Astrocyte of the hippocampus (primary cell): ENCODE measurements at regions not wholly inside any gene's neighbourhood (a gene's known extent, or its start where the extent isn't known, plus 50 kb on each side); places are given as distances from the start of the nearest gene placed in this dataset.

Experiments
- DNase-seq: peaks from one replicate; pipeline ENCODE4 v3.0.0; 2011; ENCODE audit warnings: low read depth, low spot score

DNA sequence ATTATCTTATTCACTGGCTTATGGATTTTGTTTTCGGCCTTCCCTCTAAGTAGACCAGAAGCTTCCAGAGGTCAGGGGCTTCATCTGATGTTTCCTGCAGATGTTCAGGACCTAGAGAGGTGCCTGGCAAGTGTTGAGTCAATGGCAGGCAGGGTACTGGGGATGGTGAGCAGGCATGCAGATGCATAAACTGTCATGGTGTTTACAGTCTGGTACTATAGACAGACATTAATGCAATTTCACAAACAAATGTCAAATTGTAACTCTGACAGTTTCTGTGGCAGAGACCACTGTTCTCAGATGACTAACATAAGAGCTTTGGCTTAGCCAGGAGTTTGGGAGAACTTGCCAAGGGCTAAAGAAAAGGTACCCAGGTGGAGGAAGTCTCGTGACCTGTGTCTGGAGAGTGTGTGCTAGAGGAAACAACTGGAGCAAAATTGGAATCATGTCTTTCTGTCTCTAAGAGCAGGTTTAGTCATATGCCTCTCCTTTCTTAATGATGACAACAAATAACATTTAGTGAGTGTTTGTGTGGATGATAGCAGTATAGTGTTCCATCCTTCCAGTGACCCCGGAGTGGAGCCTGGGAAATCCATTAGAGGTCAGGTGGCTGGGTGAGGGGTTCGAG is 53.7 kb upstream of the TRAK1 start:
- no peak for DNase-seq

GRCh38 chr3:42036483-42036823 is 54.7 kb upstream of the TRAK1 start:
- DNase-seq = peak; percentile 89

- no peak for DNase-seq
These were observed 55.2 kb upstream of the TRAK1 start for GRCh38 chr3:42035816-42036482.

GRCh38 chr3:42035007-42035406 is 56.1 kb upstream of the TRAK1 start:
- DNase-seq = no peak

GRCh38 chr3:42033741-42034140 is 57.4 kb upstream of the TRAK1 start:
- DNase-seq = no peak

DNA sequence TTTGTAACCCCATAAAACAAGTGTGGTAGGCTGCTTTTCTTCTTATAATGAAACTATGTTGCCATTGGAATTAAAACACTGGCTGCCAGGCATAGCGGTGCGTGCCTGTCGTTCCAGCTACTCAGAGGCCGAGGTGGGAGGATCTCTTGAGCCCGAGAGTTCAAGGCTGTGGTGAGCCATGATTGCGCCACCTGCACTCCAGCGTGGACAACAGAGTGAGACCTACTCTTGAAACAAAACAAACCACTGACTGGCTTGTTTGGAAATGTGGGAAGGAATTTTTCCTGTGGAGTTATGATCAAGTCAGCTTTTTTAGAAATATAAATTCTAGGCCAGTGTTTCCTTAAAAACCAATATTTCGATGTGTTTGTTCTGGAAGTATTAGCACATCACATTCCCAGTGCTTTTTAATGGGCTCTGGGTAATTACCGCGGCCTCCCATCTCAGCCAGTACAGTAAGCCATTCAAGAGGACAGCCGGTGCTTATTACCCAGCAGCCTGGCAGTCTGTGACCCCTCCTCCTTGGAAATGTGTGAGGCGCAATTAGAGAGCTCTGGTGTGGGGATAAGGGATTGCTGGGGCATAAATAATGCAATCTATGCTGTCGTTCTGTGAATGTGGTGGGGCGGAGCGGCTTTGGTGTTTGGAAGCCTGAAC is 58.3 kb upstream of the TRAK1 start:
- DNase-seq = peak; percentile 95

GRCh38 chr3:42031808-42032480 is 59.2 kb upstream of the TRAK1 start:
- peak; percentile 85 for DNase-seq

DNA sequence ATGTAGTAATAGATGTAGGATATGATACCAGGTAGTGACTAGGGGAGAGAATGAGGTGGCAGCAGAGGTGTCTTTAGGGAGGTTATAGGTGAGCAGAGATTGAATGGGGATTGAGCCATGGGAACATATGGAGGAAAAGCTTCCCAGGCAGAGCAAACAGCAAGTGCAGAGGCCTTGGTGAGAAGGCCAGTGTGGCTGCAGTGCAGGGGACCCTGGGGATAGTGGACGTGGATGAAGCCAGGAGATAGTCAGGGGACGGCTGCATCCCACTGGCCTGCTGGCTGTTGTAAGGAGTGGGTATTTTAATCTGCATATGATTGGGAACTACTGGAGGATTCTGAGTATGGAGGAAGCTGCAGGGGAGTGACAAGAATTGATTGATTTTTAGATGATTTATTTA is 62.7 kb upstream of the TRAK1 start:
- no peak for DNase-seq

GRCh38 chr3:42027571-42027970 is 63.6 kb upstream of the TRAK1 start:
- DNase-seq = no peak

GRCh38 chr3:42025370-42026138 is 63.7 kb upstream of the ULK4 start:
- DNase-seq = peak; percentile 90

GRCh38 chr3:42024591-42025351 is 62.9 kb upstream of the ULK4 start:
- peak; percentile 34 for DNase-seq

DNA sequence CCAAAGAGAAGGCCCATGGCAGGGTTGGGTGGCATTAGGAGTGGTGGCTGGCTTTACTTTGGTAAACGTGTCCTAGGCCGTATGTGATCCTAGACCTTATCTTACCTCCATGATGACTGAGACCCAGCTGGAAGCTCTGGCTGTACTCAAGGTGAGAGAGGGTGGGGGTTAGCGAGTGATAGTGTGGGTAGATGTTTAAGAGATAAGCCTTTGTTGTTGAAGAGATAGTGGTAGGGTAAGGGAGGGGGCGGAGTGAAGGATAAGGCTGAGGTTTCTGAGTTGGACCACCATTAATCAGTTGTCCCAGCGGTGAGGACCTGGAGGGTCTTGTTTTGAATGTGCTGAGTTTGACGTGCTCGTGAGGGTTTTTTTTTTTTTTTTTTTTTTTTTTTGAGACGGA is 61.5 kb upstream of the ULK4 start:
- no peak for DNase-seq

- no peak for DNase-seq
These were observed 60.5 kb upstream of the ULK4 start for GRCh38 chr3:42022355-42022754.

DNA sequence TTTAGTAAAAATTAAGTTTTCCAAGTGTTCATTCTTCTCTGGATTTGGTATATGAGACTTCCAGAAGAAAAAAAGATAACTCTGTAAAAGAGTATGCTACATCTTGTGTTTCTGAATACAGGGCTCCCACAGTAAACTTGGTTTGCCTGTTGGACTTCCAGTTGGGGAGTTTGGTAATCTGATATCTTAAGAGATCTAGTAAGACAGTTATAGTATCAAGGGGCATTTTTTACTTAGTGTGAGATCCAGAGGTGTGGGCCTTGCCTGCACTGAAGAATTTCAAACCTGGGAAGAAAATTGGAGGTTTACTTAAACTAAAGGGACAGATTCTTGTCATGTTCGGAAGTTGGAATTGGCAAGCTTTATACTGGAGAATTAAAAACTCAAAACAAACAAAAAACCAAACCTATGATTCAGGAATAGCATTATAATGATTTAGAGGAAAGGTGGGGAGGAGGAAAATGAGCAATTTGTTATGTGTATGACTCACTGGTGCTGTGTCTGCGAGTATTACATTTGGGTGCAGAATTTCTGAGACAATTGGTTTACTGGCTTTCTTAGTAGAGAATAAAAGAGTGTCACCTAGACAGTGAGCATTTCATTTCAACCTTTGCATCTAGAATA is 58.9 kb upstream of the ULK4 start:
- DNase-seq = peak; percentile 74

DNA sequence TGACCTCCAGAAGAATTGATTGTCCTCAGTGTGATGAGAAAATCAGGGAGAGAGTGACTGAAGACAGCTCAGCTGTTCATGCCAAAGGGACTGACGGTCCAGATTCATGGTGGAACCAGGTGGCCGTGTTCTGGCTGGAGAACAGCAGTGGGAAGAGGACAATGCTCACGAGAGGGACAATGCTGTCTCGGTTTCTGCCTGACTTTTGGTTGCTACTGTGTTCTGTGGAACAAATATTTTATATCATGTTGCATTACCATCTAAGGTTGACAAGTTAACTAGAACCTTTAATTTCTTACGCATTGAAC is 58.0 kb upstream of the ULK4 start:
- no peak for DNase-seq

DNA sequence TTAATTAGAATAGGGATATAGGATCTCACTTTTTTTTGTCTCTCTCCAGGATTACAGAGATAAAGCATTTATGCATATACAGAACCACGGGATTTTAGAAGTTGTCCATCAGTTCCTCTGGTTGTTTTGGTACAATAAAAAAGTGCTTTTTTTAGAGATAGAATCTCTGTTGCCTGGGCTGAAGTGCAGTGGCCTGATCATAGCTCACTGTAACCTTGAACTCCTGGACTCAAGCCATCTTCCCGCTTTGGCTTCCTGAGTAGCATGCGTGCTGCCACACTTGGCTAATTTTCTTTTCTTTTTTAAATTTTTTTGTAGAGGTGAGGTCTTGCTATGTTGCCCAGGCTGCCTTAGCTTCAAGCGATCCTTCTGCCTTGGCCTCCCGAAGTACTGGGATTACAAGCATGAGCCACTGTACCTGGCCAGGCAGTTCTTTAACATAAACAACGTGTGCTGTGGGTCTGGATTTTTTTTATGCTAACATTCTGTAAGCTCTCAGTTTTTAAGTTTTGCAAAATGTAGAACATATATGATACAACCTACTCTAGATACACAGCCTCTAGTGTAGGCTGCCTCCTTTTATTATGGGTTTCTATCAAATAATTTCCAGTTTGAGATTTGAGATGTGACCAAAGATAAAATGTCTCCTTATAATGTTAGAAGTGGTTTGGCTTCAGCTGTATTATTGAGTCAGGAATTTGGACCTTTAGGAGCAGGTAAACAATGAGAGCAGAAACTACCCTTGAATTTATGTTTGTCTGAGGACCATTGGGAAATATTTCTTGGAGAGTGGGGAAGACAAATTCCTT is 57.4 kb upstream of the ULK4 start:
- DNase-seq = no peak

DNA sequence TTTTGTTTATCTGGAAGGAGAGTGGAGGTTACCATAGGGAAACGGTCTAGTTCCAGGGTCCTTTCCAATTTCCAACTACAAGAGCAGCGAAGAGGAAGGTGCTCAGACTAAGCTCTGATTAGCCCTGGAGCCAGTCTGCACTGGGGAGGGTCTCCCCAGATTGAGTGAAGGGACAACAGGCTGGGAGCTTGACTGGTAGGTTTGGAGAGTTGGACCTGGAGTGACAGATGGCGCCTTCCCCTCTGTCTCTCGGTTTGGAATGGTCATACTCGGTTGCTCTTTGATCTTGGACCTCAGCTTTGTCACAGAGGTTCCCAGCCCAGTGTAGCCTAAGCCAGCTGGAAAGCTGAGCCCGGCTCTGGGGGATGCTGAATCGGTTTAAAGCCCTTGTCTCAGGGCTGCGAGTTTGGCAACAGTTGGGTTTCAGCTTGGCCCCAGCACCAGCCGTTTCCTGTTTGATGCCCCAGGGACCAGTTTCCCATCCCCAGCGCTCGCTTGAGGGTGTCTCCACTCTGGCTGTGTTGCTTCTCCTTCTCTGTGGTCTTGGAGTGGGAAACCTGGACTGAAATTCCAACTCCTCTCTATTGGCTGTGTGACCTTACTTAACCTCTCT is 53.1 kb upstream of the ULK4 start:
- peak; percentile 45 for DNase-seq

GRCh38 chr3:42014458-42014920 is 52.6 kb upstream of the ULK4 start:
- peak; percentile 47 for DNase-seq

- DNase-seq = no peak
These were observed 52.0 kb upstream of the ULK4 start for GRCh38 chr3:42013691-42014457.
